GM12892 (cell line): ENCODE measurements at regions not wholly inside any gene's neighbourhood (a gene's known extent, or its start where the extent isn't known, plus 50 kb on each side); places are given as distances from the start of the nearest gene placed in this dataset.

Experiments
- POLR2A ChIP-seq: IDR thresholded peaks from 2 replicates; pipeline ENCODE4 v1.6.1; 2011; ENCODE audit warnings: low read depth, low read length, control low read depth
- POLR2AphosphoS5 ChIP-seq: IDR thresholded peaks from 2 replicates; pipeline ENCODE4 v1.6.1; 2011; ENCODE audit warnings: low read depth, low read length, control low read depth
- TAF1 ChIP-seq: IDR thresholded peaks from 2 replicates; pipeline ENCODE4 v1.6.1; 2011; ENCODE audit warnings: low read depth, mild to moderate bottlenecking, control low read depth, low read length, borderline replicate concordance

DNA sequence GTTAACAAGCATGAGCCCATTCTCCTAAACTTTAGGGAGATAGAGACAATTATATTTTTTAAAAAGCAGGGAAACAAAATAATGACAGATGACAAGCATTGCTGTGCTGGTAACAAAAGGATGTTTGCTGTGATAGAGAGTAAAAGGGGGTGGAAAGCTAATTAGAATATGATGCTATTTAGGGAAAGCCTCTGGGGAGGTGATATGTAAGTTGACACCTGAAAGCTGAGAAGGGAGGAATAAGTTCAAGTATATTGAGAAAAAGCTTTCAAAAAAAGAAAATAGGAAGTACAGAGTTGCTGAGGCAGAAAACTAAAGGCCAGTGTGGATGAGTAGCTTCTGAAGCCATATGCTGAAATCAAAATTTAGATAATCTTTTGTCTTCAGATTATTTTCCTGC, 565.2 kb upstream of the NRXN1 start:
- no peak for TF ChIP-seq POLR2A
- no peak for TF ChIP-seq POLR2AphosphoS5
- no peak for TF ChIP-seq TAF1
